Retinal pigment epithelial cell (primary cell): ENCODE measurements at regions not wholly inside any gene's neighbourhood (a gene's known extent, or its start where the extent isn't known, plus 50 kb on each side); places are given as distances from the start of the nearest gene placed in this dataset.
"Not testable (repeated sequence)": the region's sequence is repeated elsewhere in the genome, so short reads cannot be mapped to it uniquely, and the experiment has no call there.

Source experiments
- DNase-seq: peaks from one replicate; pipeline ENCODE4 v3.0.0-alpha.2; 2010; ENCODE audit warnings: low read depth
- H3K4me3 ChIP-seq: 2 replicates; pipeline ENCODE4 v1.5.1; 2011; ENCODE audit warnings: mild to moderate bottlenecking, low read length, control low read depth, moderate library complexity
- CTCF ChIP-seq: conservative IDR thresholded peaks from 2 replicates; pipeline ENCODE4 v1.5.1; 2011; ENCODE audit warnings: low read depth, low read length, control low read depth, inconsistent platforms

- not testable (repeated sequence) for DNase-seq, H3K4me3 ChIP-seq
Observed at GRCh38 chr1:144516172-144516571, 54.7 kb upstream of the NBPF15 start.

GRCh38 chr1:144516906-144517305 lies 55.4 kb upstream of the NBPF15 start:
- H3K4me3 ChIP-seq, DNase-seq: not testable (repeated sequence)

- DNase-seq, H3K4me3 ChIP-seq: not testable (repeated sequence)
Observed at GRCh38 chr1:144518439-144518838, 57.0 kb upstream of the NBPF15 start.

GRCh38 chr1:144519528-144520189 lies 58.2 kb upstream of the NBPF15 start:
- not testable (repeated sequence) for H3K4me3 ChIP-seq, DNase-seq

- DNase-seq = peak; percentile 29
- peak overlapping the region; percentile 36 for H3K4me3 ChIP-seq
Observed at GRCh38 chr1:144523661-144524407, 62.4 kb upstream of the NBPF15 start.

GRCh38 chr1:144532156-144532607 lies 60.5 kb upstream of the PPIAL4F start:
- peak; percentile 39 for TF ChIP-seq CTCF
- not testable (repeated sequence) for H3K4me3 ChIP-seq, DNase-seq

GRCh38 chr1:144533480-144533879 lies 59.2 kb upstream of the PPIAL4F start:
- not testable (repeated sequence) for H3K4me3 ChIP-seq, DNase-seq

GRCh38 chr1:144534286-144534685 lies 58.4 kb upstream of the PPIAL4F start:
- not testable (repeated sequence) for H3K4me3 ChIP-seq, DNase-seq

GRCh38 chr1:144536677-144537076 lies 56.0 kb upstream of the PPIAL4F start:
- not testable (repeated sequence) for H3K4me3 ChIP-seq, DNase-seq

GRCh38 chr1:144537234-144537633 lies 55.5 kb upstream of the PPIAL4F start:
- H3K4me3 ChIP-seq, DNase-seq: not testable (repeated sequence)

GRCh38 chr1:144538736-144539135 lies 54.0 kb upstream of the PPIAL4F start:
- DNase-seq = not testable (repeated sequence)

GRCh38 chr1:144539191-144539960 lies 53.3 kb upstream of the PPIAL4F start:
- H3K4me3 ChIP-seq, DNase-seq: not testable (repeated sequence)

More at GRCh38 chr1:144538736-144539135, 54.0 kb upstream of the PPIAL4F start:
- not testable (repeated sequence) for H3K4me3 ChIP-seq
